ENCODE measurements at regions not wholly inside any gene's neighbourhood (a gene's known extent, or its start where the extent isn't known, plus 50 kb on each side); places are given as distances from the start of the nearest gene placed in this dataset.

DNA sequence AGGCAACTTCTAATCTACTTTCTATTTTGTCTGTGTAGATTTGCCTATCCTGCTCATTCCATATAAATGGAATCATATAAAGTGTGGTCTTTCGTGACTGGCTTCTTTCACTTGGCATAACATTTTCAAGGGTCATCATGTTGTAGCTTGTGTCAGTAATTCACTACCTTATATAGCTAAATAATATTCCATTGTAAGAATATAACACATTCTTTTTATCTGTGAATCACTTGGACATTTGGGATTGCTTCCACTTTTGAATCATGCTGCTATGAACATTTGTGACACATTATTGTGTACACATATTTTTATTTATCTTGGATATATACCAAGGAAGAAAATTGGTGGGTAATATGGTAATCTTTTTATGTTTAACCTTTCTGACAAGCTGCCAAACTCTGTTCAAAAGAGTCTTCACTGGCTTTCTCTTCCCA, 89.0 kb upstream of the CSNK1A1L start:
- TF ChIP-seq, protein P1, sequence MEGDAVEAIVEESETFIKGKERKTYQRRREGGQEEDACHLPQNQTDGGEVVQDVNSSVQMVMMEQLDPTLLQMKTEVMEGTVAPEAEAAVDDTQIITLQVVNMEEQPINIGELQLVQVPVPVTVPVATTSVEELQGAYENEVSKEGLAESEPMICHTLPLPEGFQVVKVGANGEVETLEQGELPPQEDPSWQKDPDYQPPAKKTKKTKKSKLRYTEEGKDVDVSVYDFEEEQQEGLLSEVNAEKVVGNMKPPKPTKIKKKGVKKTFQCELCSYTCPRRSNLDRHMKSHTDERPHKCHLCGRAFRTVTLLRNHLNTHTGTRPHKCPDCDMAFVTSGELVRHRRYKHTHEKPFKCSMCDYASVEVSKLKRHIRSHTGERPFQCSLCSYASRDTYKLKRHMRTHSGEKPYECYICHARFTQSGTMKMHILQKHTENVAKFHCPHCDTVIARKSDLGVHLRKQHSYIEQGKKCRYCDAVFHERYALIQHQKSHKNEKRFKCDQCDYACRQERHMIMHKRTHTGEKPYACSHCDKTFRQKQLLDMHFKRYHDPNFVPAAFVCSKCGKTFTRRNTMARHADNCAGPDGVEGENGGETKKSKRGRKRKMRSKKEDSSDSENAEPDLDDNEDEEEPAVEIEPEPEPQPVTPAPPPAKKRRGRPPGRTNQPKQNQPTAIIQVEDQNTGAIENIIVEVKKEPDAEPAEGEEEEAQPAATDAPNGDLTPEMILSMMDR (conservative IDR thresholded peaks at IDR 0.05; ENCODE audit: low read depth, low read length) = no peak
- no peak overlapping the region for H3K4me3 ChIP-seq (ENCODE audit: low read depth, low read length)
- peak; percentile 61 for DNase-seq (ENCODE audit: low read depth)

DNA sequence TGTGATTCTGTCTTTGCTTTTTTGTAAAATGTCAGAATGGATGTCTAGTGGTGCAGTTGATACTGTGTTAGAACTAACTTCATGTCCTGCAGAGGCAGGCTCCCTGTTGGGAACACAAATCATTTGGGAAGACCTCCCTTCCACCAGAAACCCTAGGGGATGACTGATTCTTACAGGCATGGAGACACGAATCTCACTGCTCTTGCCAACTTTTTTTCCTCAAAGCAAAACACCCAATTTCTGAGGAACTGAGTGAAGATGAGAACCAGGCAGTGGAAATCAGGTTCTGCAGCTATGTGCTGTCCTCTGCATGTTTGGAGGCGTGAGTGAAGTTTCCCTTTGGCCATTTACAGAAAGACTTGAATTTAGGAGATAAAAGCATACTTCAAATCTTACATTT, 87.5 kb upstream of the CSNK1A1L start:
- TF ChIP-seq, protein P1 (conservative IDR thresholded peaks at IDR 0.05; ENCODE audit: low read depth, low read length) = no peak
- peak; percentile 36 for DNase-seq (ENCODE audit: low read depth)
- no peak overlapping the region for H3K4me3 ChIP-seq (ENCODE audit: low read depth, low read length)

DNA sequence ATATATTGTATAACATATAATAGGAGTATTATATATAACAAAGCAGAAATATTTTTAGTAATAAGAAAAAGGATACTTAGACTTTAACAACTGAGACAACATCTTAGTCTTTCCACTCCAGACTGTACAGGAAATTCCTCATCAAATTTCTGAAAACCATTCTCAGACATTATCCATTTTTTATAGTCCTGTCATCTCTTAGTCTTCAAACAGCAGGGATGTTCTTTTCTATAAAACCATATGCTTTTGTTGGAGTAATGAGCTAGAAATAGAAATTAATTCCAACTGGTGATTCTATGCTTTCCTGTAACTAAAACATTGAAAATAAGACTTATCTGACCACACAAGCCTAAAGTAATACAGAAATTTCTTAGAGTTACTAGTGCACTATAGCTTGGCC, 82.2 kb upstream of the CSNK1A1L start:
- TF ChIP-seq, protein P1 (conservative IDR thresholded peaks at IDR 0.05; ENCODE audit: low read depth, low read length) = no peak
- DNase-seq (ENCODE audit: low read depth) = peak; percentile 77
- no peak overlapping the region for H3K4me3 ChIP-seq (ENCODE audit: low read depth, low read length)

DNA sequence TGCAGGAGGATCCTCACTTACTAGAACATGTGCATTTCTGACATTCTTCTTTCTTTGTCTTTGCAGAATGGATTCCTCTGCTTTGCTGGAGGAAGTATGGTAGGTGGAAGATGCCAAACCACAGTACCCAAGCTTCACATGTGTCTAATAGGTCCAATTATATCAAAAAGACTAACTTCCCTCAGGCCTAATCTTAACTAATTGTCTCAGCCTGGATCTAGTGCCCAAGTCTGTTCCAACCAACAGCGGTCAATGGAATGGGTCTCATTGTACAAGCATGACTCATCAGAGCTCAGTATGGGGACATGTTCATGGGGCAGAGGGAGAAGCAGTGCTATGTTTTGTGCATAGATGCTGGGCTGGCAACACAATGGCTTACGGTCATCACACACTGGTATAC, 81.6 kb upstream of the CSNK1A1L start:
- H3K4me3 ChIP-seq (ENCODE audit: low read depth, low read length) = no peak overlapping the region
- DNase-seq (ENCODE audit: low read depth) = peak; percentile 54
- TF ChIP-seq, protein P1 (conservative IDR thresholded peaks at IDR 0.05; ENCODE audit: low read depth, low read length) = no peak

DNA sequence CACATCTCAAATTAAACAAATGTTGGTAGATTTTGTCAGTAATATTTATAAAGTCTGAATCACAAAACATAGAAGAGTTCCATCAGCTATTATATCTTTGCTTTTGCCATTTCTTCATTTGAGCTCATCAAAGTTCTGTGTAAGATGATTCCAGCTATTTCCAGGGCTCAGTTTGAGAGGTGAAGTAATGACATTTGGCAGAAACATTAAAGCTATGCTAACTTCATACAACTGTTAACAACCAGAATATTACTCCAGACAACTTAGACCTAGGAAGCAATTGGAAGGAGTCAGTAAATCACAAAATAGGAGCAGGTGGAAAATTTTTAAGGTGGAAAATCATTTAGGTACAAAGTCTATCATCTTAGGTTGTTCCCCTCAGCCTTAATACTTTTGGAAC, 76.2 kb upstream of the CSNK1A1L start:
- DNase-seq (ENCODE audit: low read depth) = peak; percentile 35
- H3K4me3 ChIP-seq (ENCODE audit: low read depth, low read length) = no peak overlapping the region
- TF ChIP-seq, protein P1 (conservative IDR thresholded peaks at IDR 0.05; ENCODE audit: low read depth, low read length) = no peak

DNA sequence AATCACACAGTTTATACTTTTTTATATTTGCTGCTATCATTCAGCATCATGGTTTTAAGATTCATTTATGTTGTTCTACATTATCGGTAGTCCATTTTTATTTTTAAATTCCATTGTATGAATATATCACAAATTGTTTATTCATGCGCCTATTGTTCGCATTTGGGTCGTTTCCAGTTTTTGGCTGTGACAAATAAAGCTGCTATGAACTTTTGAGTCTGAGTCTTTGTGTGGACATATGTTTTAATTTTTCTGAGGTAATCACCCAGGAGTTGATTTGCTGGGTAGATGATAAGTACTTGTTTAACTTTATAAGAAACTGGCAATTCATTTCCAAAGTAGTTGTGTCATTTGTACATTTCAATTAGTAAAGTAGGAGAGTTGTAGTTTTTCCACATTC, 74.2 kb upstream of the CSNK1A1L start:
- TF ChIP-seq, protein P1 (conservative IDR thresholded peaks at IDR 0.05; ENCODE audit: low read depth, low read length) = no peak
- DNase-seq (ENCODE audit: low read depth) = no peak
- H3K4me3 ChIP-seq (ENCODE audit: low read depth, low read length) = no peak overlapping the region

DNA sequence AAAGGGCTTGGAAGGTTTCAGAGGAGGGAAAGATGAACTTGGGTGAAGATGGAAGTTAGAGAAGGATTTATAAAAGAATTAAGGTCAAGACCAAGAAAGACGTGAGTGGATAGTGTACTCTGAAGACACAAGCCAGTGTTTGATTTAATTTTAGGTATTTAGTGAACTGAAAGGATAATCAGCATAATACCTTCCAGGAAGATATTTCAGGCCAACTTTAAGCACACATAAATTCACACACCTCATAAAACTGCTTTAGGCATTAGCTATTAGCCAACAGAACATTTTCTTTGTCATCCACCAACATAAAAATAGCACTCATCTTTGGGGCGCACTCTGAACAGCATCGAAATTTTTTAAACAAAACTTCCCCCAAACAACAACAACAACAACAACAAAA, 71.7 kb upstream of the CSNK1A1L start:
- DNase-seq (ENCODE audit: low read depth) = no peak
- TF ChIP-seq, protein P1 (conservative IDR thresholded peaks at IDR 0.05; ENCODE audit: low read depth, low read length) = no peak
- H3K4me3 ChIP-seq (ENCODE audit: low read depth, low read length) = no peak overlapping the region

Data from choroid plexus epithelial cell (primary cell).